DND-41 (cell line): ENCODE measurements at regions not wholly inside any gene's neighbourhood (a gene's known extent, or its start where the extent isn't known, plus 50 kb on each side); places are given as distances from the start of the nearest gene placed in this dataset.

ENCODE experiments used
- ATAC-seq: fragments of 200-7000 bp; cut with Tn5 transposase; 3 replicates; pipeline ENCODE4 v1.9.1; 2021; ENCODE audit warnings: low read depth; ENCODE audit not compliant: insufficient read depth
- DNase-seq: peaks from one replicate; pipeline ENCODE4 v3.0.0-alpha.2; 2020
- H2AFZ ChIP-seq: 2 replicates; pipeline ENCODE4 v1.6.0; 2012; ENCODE audit warnings: low read depth, low read length
- H3K27ac ChIP-seq: 2 replicates; pipeline ENCODE4 v1.5.1; 2012; ENCODE audit warnings: low read length, inconsistent platforms
- H3K27me3 ChIP-seq: fragments of 200-600 bp; sonication (generic); 2 replicates; pipeline ENCODE4 v1.6.0; 2012; ENCODE audit warnings: low read length, mild to moderate bottlenecking, inconsistent platforms; ENCODE audit not compliant: insufficient read depth, poor library complexity
- H3K36me3 ChIP-seq: 2 replicates; pipeline ENCODE4 v1.5.1; 2012; ENCODE audit warnings: low read length, inconsistent platforms; ENCODE audit not compliant: insufficient read depth
- H3K4me1 ChIP-seq: 2 replicates; pipeline ENCODE4 v1.5.1; 2012; ENCODE audit warnings: mild to moderate bottlenecking, low read length; ENCODE audit not compliant: insufficient read depth
- H3K4me2 ChIP-seq: 2 replicates; pipeline ENCODE4 v1.6.0; 2012; ENCODE audit warnings: mild to moderate bottlenecking, moderate library complexity, low read length, inconsistent platforms; ENCODE audit not compliant: insufficient read depth
- H3K4me3 ChIP-seq, 2 experiments: fragments of 200-600 bp in 1 of 2; shearing (Covaris generic) in 1 of 2; 2 replicates each; pipeline ENCODE4 v1.5.1; 2012 to 2016; ENCODE audit warnings: inconsistent platforms in 2 of 2, low read length in 2 of 2, mild to moderate bottlenecking in 2 of 2, low read depth in 1 of 2, moderate library complexity in 1 of 2
- H3K79me2 ChIP-seq: 2 replicates; pipeline ENCODE4 v1.6.0; 2012; ENCODE audit warnings: low read length, inconsistent platforms; ENCODE audit not compliant: insufficient read depth
- H3K9ac ChIP-seq: 2 replicates; pipeline ENCODE4 v1.6.0; 2012; ENCODE audit warnings: low read depth, mild to moderate bottlenecking, inconsistent platforms, low read length, moderate library complexity
- H3K9me3 ChIP-seq: 2 replicates; pipeline ENCODE4 v1.5.1; 2012; ENCODE audit warnings: low read length, moderate library complexity, mild to moderate bottlenecking, inconsistent platforms; ENCODE audit not compliant: insufficient read depth, severe bottlenecking
- H4K20me1 ChIP-seq: 2 replicates; pipeline ENCODE4 v1.6.0; 2012; ENCODE audit warnings: low read length; ENCODE audit not compliant: insufficient read depth
- EZH2 ChIP-seq: IDR thresholded peaks from 3 replicates; pipeline ENCODE4 v1.6.1; 2012; ENCODE audit warnings: borderline replicate concordance, low read depth, mild to moderate bottlenecking, moderate library complexity, low read length, inconsistent platforms; ENCODE audit not compliant: severe bottlenecking
- TF ChIP-seq, protein P1 (sequence below): IDR thresholded peaks from 2 replicates; pipeline ENCODE4 v1.5.1; 2012; ENCODE audit warnings: borderline replicate concordance, low read length, moderate library complexity, mild to moderate bottlenecking; ENCODE audit not compliant: poor library complexity, severe bottlenecking; ENCODE audit errors: extremely low read depth

DNA sequence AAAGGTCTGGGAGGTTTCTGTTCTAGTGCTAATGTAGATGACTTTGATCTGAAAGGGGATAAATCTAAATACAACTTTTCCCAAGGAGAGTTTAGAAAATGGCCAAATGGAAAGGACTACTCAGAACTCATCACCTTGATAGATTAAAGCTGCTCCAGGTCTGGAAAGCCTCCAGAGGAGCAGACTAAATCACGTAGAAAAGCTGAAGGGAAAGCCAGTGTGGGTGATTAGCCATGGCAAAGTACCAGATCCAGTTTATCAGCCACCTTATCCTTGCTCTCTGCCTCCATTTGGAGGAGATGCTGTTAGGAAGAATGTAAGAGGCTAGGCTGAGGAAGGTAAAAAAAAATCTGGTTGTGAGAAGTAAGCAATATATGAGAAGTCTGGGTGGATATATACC is 120.7 kb upstream of the RAI14 start:
- TF ChIP-seq EZH2: no peak
- TF ChIP-seq, protein P1, sequence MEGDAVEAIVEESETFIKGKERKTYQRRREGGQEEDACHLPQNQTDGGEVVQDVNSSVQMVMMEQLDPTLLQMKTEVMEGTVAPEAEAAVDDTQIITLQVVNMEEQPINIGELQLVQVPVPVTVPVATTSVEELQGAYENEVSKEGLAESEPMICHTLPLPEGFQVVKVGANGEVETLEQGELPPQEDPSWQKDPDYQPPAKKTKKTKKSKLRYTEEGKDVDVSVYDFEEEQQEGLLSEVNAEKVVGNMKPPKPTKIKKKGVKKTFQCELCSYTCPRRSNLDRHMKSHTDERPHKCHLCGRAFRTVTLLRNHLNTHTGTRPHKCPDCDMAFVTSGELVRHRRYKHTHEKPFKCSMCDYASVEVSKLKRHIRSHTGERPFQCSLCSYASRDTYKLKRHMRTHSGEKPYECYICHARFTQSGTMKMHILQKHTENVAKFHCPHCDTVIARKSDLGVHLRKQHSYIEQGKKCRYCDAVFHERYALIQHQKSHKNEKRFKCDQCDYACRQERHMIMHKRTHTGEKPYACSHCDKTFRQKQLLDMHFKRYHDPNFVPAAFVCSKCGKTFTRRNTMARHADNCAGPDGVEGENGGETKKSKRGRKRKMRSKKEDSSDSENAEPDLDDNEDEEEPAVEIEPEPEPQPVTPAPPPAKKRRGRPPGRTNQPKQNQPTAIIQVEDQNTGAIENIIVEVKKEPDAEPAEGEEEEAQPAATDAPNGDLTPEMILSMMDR: no peak
- no peak overlapping the region for H3K4me2 ChIP-seq
- H3K4me1 ChIP-seq: no peaks in the 10 kb centered on the region
- no peaks in the 10 kb centered on the region for H3K36me3 ChIP-seq
- no peaks in the 10 kb centered on the region for H4K20me1 ChIP-seq
- ATAC-seq (no peak), DNase-seq (no peak)
- H2AFZ ChIP-seq: no peak overlapping the region
- no peaks in the 10 kb centered on the region for H3K79me2 ChIP-seq
- H3K9me3 ChIP-seq: no peaks in the 10 kb centered on the region
- no peak overlapping the region for H3K4me3 ChIP-seq
- no peak overlapping the region for H3K27ac ChIP-seq
- no peak overlapping the region for H3K9ac ChIP-seq
- H3K27me3 ChIP-seq: peaks cover 2% of the 10 kb centered on the region

DNA sequence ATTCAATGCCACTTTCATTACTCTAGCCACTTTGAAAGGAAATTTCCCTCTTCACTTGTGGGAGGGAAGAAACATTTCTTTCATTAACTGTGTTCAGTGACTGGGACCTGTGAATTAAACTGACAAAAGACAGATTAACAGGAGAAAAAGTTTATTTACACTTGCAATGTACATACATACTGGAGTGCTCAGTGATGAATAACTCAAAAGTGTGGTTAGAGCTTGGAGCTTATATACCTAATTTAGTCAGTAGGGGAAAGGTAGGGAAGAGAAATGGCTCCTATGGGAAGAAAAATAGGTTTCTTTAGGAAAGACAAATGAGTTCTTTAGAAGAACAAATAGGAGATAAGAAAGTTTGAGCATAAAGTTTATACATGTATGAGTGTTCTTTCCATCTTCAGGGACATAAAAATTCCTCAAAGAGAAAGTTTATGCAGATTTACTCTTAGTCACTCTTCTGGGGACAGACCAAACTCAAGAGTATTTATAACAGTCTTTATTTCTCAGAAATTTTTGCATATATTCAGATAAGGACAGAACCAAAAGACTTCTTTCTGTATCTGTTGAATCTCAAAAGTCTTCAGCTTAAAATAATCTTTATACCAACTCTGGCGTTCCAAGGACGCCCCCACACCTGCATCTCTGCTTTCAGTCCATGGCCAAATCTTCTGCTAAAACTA is 120.0 kb upstream of the RAI14 start:
- no peaks in the 10 kb centered on the region for H3K79me2 ChIP-seq
- H3K27me3 ChIP-seq: peaks cover 2% of the 10 kb centered on the region
- H4K20me1 ChIP-seq: no peaks in the 10 kb centered on the region
- no peak for ATAC-seq
- no peak for TF ChIP-seq EZH2
- TF ChIP-seq, protein P1: no peak
- no peak overlapping the region for H2AFZ ChIP-seq
- H3K9ac ChIP-seq: no peak overlapping the region
- DNase-seq: no peak
- no peak overlapping the region for H3K27ac ChIP-seq
- no peak overlapping the region for H3K4me3 ChIP-seq
- H3K36me3 ChIP-seq: no peaks in the 10 kb centered on the region
- H3K4me1 ChIP-seq: no peaks in the 10 kb centered on the region
- H3K4me2 ChIP-seq: no peak overlapping the region
- H3K9me3 ChIP-seq: no peaks in the 10 kb centered on the region

DNA sequence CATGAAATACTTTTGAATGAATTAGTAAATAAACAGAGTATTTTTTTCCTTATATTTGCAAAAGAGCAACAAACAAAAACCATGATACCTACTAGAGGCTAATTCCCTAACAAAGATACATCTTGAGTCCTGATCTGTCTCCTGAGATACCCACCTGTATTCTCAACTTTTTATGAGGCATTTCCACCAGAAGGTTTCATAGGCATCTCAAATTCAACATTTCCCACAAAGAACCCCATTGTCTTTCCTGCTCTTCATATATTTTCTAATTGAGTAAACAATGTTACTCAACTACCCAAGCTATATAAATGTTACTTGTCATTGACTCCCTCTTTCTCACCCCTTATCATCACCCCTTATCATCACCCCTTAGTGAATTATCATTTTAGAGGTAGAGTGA is 119.4 kb upstream of the RAI14 start:
- no peak overlapping the region for H3K9ac ChIP-seq
- peaks cover 2% of the 10 kb centered on the region for H3K27me3 ChIP-seq
- H3K27ac ChIP-seq: no peak overlapping the region
- no peak overlapping the region for H2AFZ ChIP-seq
- H3K4me2 ChIP-seq: no peak overlapping the region
- TF ChIP-seq EZH2: no peak
- TF ChIP-seq, protein P1: no peak
- ATAC-seq: no peak
- no peaks in the 10 kb centered on the region for H3K4me1 ChIP-seq
- no peaks in the 10 kb centered on the region for H3K9me3 ChIP-seq
- no peaks in the 10 kb centered on the region for H3K36me3 ChIP-seq
- DNase-seq: no peak
- no peak overlapping the region for H3K4me3 ChIP-seq
- no peaks in the 10 kb centered on the region for H4K20me1 ChIP-seq
- H3K79me2 ChIP-seq: no peaks in the 10 kb centered on the region
